SK-N-SH (cell line): ENCODE measurements at regions not wholly inside any gene's neighbourhood (a gene's known extent, or its start where the extent isn't known, plus 50 kb on each side); places are given as distances from the start of the nearest gene placed in this dataset.

Experiments
- CTCF ChIA-PET: fragments of 300-600, 350-600 bp; formaldehyde crosslinking; extraction: SDS; loops from one replicate; lab custom pipeline; 2021; lab: Yijun Ruan, JAX
- POLR2A ChIA-PET: fragments of 350-600 bp; sonication (Branson Sonifier 250); formaldehyde crosslinking; extraction: SDS; loops from one replicate; lab custom pipeline; 2020; ENCODE audit warnings: antibody characterized with exemption, inconsistent platforms; lab: Yijun Ruan, JAX
- DNase-seq: peaks from one replicate; pipeline ENCODE4 v3.0.0; 2012
- H2AFZ ChIP-seq: fragments of 200-600 bp; sonication (generic); 2 replicates; pipeline ENCODE4 v1.8.1; 2016; ENCODE audit warnings: antibody characterized with exemption, mild to moderate bottlenecking, low read depth
- H3F3A ChIP-seq: fragments of 200-600 bp; sonication (generic); replicated peaks from 2 replicates; pipeline ENCODE3; 2016; ENCODE audit warnings: antibody characterized with exemption, mild to moderate bottlenecking; ENCODE audit not compliant: insufficient read depth
- H3K27ac ChIP-seq, 2 experiments: fragments of 200-500 bp in 1 of 2; fragments of 200-600 bp in 1 of 2; sonication (Bioruptor generic) in 1 of 2; sonication (generic), shearing (Covaris generic) in 1 of 2; 2 replicates each; pipeline versions ENCODE4 v1.5.1 to v1.6.1; 2014 to 2016; ENCODE audit warnings: low read depth in 2 of 2, inconsistent platforms in 1 of 2, low read length in 1 of 2, mild to moderate bottlenecking in 1 of 2, mixed read lengths in 1 of 2
- H3K27me3 ChIP-seq: fragments of 200-600 bp; sonication (generic), shearing (Covaris generic); 2 replicates; pipeline ENCODE4 v1.6.1; 2016; ENCODE audit warnings: mixed run types; ENCODE audit not compliant: insufficient read depth
- H3K36me3 ChIP-seq, 2 experiments: fragments of 200-500 bp in 1 of 2; fragments of 200-600 bp in 1 of 2; sonication (Bioruptor generic) in 1 of 2; sonication (generic) in 1 of 2; replicated peaks in 1 of 2; 2 replicates each; pipeline versions ENCODE3 to v1.5.1; 2014 to 2016; ENCODE audit warnings: low read length in 1 of 2, mild to moderate bottlenecking in 1 of 2; ENCODE audit not compliant: insufficient read depth in 2 of 2, control insufficient read depth in 1 of 2
- H3K4me1 ChIP-seq, 2 experiments: fragments of 200-500 bp in 1 of 2; fragments of 200-600 bp in 1 of 2; sonication (Bioruptor generic) in 1 of 2; sonication (generic), shearing (Covaris generic) in 1 of 2; 2 replicates each; pipeline versions ENCODE4 v1.5.1 to v1.6.1; 2014 to 2016; ENCODE audit warnings: low read depth in 1 of 2, low read length in 1 of 2, mixed run types in 1 of 2; ENCODE audit not compliant: insufficient read depth in 2 of 2, control insufficient read depth in 1 of 2
- H3K4me2 ChIP-seq: fragments of 200-600 bp; sonication (generic), shearing (Covaris generic); 2 replicates; pipeline ENCODE4 v1.6.1; 2017; ENCODE audit warnings: mixed run types
- H3K4me3 ChIP-seq, 2 experiments: fragments of 200-500 bp in 1 of 2; fragments of 200-600 bp in 1 of 2; sonication (Bioruptor generic) in 1 of 2; sonication (generic), shearing (Covaris generic) in 1 of 2; 2 replicates each; pipeline versions ENCODE4 v1.5.1 to v1.8.1; 2014 to 2016; ENCODE audit warnings: low read depth in 2 of 2, inconsistent platforms in 1 of 2, low read length in 1 of 2, mild to moderate bottlenecking in 1 of 2, mixed read lengths in 1 of 2, moderate library complexity in 1 of 2
- H3K79me2 ChIP-seq: fragments of 200-600 bp; sonication (generic); 2 replicates; pipeline ENCODE4 v1.8.1; 2017; ENCODE audit warnings: mild to moderate bottlenecking; ENCODE audit not compliant: insufficient read depth
- H3K9ac ChIP-seq: fragments of 200-600 bp; sonication (generic); 2 replicates; pipeline ENCODE4 v1.6.1; 2017; ENCODE audit warnings: mixed run types
- H3K9me2 ChIP-seq: fragments of 200-600 bp; sonication (generic); 2 replicates; pipeline ENCODE4 v1.6.1; 2017; ENCODE audit warnings: mixed run types
- H3K9me3 ChIP-seq: fragments of 200-600 bp; sonication (generic); 2 replicates; pipeline ENCODE4 v1.6.1; 2017; ENCODE audit warnings: mixed run types, mild to moderate bottlenecking, moderate library complexity
- H4K20me1 ChIP-seq: fragments of 200-600 bp; sonication (generic); 2 replicates; pipeline ENCODE4 v1.6.1; 2017; ENCODE audit warnings: mild to moderate bottlenecking, mixed run types; ENCODE audit not compliant: insufficient read depth
- CHD2 ChIP-seq: fragments of 150-350 bp; IDR thresholded peaks from 2 replicates; pipeline ENCODE4 v1.6.1; 2018; ENCODE audit warnings: low read length; ENCODE audit not compliant: partially characterized antibody
- EP300 ChIP-seq, 2 experiments: IDR thresholded peaks; 2 replicates each; pipeline versions ENCODE4 v1.4.0 to v1.6.1; 2012; ENCODE audit warnings: borderline replicate concordance in 1 of 2, low read depth in 1 of 2, low read length in 1 of 2
- FOSL2 ChIP-seq: IDR thresholded peaks from 2 replicates; pipeline ENCODE4 v1.4.0; 2012; ENCODE audit warnings: low read depth, mild to moderate bottlenecking, moderate library complexity, borderline replicate concordance
- FOXJ3 ChIP-seq: sonication (generic); formaldehyde crosslinking; IDR thresholded peaks from 2 replicates; pipeline ENCODE4 v1.5.1; 2020; ENCODE audit warnings: mild to moderate bottlenecking, missing genetic modification reagents
- GABPA ChIP-seq: IDR thresholded peaks from 2 replicates; pipeline ENCODE4 v1.4.0; 2012; ENCODE audit warnings: low read depth, mild to moderate bottlenecking
- GATA2 ChIP-seq: sonication (generic); formaldehyde crosslinking; IDR thresholded peaks from 2 replicates; pipeline ENCODE4 v1.5.0; 2020; ENCODE audit warnings: mild to moderate bottlenecking, missing genetic modification reagents
- JUND ChIP-seq: IDR thresholded peaks from 2 replicates; pipeline ENCODE4 v1.4.0; 2012
- NRF1 ChIP-seq: IDR thresholded peaks from 2 replicates; pipeline ENCODE4 v1.6.1; 2012; ENCODE audit warnings: low read depth, mild to moderate bottlenecking, low read length
- POLR2AphosphoS5 ChIP-seq: IDR thresholded peaks from 2 replicates; pipeline ENCODE4 v1.6.1; 2012; ENCODE audit warnings: low read depth, low read length
- RCOR1 ChIP-seq: fragments of 150-350 bp; IDR thresholded peaks from 2 replicates; pipeline ENCODE4 v1.6.1; 2017; ENCODE audit warnings: antibody characterized with exemption, low read length
- RFX5 ChIP-seq: IDR thresholded peaks from 2 replicates; pipeline ENCODE4 v1.6.1; 2012; ENCODE audit warnings: mild to moderate bottlenecking, improper control_type of control experiment, low read length
- RXRA ChIP-seq: IDR thresholded peaks from 2 replicates; pipeline ENCODE4 v1.4.0; 2012; ENCODE audit warnings: low read depth, mild to moderate bottlenecking, borderline replicate concordance
- SIN3A ChIP-seq: IDR thresholded peaks from 2 replicates; pipeline ENCODE4 v1.6.1; 2012; ENCODE audit warnings: low read depth, mild to moderate bottlenecking, low read length, moderate library complexity, borderline replicate concordance
- SMC3 ChIP-seq: IDR thresholded peaks from 2 replicates; pipeline ENCODE4 v1.6.1; 2012; ENCODE audit warnings: low read depth, low read length, improper control_type of control experiment
- TCF12 ChIP-seq: IDR thresholded peaks from 2 replicates; pipeline ENCODE4 v1.4.0; 2012
- TEAD4 ChIP-seq: IDR thresholded peaks from 2 replicates; pipeline ENCODE4 v1.4.0; 2012; ENCODE audit warnings: mild to moderate bottlenecking, borderline replicate concordance; ENCODE audit not compliant: insufficient read depth
- WGBS: methylation state at CpG from one replicate; pipeline ENCODE4 v1.1.6; 2017; ENCODE audit warnings: low lambda C conversion rate; 5-methylcytosine and 5-hydroxymethylcytosine counted together
- TF ChIP-seq, protein P1 (sequence below): fragments of 200-600 bp; sonication (generic); IDR thresholded peaks from 2 replicates; pipeline ENCODE4 v1.6.1; 2017; ENCODE audit warnings: antibody characterized with exemption, mild to moderate bottlenecking, moderate library complexity
- TF ChIP-seq, protein P2 (sequence below): IDR thresholded peaks from 2 replicates; pipeline ENCODE4; 2012

- TF ChIP-seq POLR2AphosphoS5 (no peak), TCF12 (no peak), GABPA (no peak), SIN3A (no peak), FOSL2 (no peak), TEAD4 (no peak), CHD2 (no peak), GATA2 (no peak), RFX5 (no peak), RCOR1 (no peak), EP300 (IDR thresholded peaks at IDR 0.05; ENCODE audit: borderline replicate concordance in 1 of 2, low read depth in 1 of 2, low read length in 1 of 2) (no peak), RXRA (no peak), SMC3 (no peak), JUND (no peak), FOXJ3 (CRISPR knock-in tag) (no peak), NRF1 (no peak)
- TF ChIP-seq, protein P1, sequence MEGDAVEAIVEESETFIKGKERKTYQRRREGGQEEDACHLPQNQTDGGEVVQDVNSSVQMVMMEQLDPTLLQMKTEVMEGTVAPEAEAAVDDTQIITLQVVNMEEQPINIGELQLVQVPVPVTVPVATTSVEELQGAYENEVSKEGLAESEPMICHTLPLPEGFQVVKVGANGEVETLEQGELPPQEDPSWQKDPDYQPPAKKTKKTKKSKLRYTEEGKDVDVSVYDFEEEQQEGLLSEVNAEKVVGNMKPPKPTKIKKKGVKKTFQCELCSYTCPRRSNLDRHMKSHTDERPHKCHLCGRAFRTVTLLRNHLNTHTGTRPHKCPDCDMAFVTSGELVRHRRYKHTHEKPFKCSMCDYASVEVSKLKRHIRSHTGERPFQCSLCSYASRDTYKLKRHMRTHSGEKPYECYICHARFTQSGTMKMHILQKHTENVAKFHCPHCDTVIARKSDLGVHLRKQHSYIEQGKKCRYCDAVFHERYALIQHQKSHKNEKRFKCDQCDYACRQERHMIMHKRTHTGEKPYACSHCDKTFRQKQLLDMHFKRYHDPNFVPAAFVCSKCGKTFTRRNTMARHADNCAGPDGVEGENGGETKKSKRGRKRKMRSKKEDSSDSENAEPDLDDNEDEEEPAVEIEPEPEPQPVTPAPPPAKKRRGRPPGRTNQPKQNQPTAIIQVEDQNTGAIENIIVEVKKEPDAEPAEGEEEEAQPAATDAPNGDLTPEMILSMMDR: no peak
- TF ChIP-seq, protein P2, sequence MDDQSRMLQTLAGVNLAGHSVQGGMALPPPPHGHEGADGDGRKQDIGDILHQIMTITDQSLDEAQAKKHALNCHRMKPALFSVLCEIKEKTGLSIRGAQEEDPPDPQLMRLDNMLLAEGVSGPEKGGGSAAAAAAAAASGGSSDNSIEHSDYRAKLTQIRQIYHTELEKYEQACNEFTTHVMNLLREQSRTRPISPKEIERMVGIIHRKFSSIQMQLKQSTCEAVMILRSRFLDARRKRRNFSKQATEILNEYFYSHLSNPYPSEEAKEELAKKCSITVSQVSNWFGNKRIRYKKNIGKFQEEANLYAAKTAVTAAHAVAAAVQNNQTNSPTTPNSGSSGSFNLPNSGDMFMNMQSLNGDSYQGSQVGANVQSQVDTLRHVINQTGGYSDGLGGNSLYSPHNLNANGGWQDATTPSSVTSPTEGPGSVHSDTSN: no peak
- no peaks in the 10 kb centered on the region for H3K27me3 ChIP-seq
- H3K9ac ChIP-seq: no peak overlapping the region
- H3K9me2 ChIP-seq: no peaks in the 10 kb centered on the region
- 69% methylated on average over 10 of the region's 10 CpGs for WGBS
- no peaks in the 10 kb centered on the region for H3K36me3 ChIP-seq
- ChIA-PET CTCF (interaction anchor here (1.1 to 3.9 kb wide), 2 partner anchors 10 to 39 kb away, joined by 4 to 10 read pairs; no protein-coding TSS in a partner anchor), POLR2A (no interaction called here)
- DNase-seq: no peak
- no peak overlapping the region for H3K4me2 ChIP-seq
- H4K20me1 ChIP-seq: no peaks in the 10 kb centered on the region
- no peak overlapping the region for H3K27ac ChIP-seq
- H3F3A ChIP-seq: no peaks in the 10 kb centered on the region
- H3K79me2 ChIP-seq: no peaks in the 10 kb centered on the region
- H3K4me3 ChIP-seq: no peak overlapping the region
- peaks cover 0 to 6% of the 10 kb centered on the region in 2 experiments; a peak in 1 of 4 replicates for H3K4me1 ChIP-seq
- no peaks in the 10 kb centered on the region for H3K9me3 ChIP-seq
- no peak overlapping the region for H2AFZ ChIP-seq
These were observed 140.3 kb downstream of the RASEF start for GRCh38 chr9:82922686-82923085.
